ENCODE measurements at regions not wholly inside any gene's neighbourhood (a gene's known extent, or its start where the extent isn't known, plus 50 kb on each side); places are given as distances from the start of the nearest gene placed in this dataset.

DNA sequence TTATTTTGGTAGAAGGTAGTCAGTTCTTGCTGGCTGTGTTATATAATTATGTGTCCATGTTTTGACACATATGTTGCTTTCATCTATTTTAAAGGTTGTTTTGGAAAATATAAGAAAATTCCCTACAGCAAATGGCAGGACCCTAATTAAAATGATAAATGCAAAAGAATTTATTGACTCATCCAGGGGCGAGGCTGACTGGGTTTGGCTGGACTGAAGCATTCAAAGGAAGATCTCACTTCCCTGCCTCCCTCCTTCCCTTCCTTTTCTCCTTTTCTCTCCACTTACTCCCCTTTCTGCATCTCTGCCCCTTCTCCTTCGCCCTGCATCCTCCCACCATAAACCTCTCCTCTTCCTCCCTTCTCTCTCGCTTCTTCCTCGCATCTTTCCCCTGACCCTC, 129.6 kb downstream of the SNAPC1 start:
- no peaks in the 10 kb centered on the region for H3K4me1 Mint-ChIP-seq (ENCODE audit: unreplicated experiment)
- TF ChIP-seq, protein P1, sequence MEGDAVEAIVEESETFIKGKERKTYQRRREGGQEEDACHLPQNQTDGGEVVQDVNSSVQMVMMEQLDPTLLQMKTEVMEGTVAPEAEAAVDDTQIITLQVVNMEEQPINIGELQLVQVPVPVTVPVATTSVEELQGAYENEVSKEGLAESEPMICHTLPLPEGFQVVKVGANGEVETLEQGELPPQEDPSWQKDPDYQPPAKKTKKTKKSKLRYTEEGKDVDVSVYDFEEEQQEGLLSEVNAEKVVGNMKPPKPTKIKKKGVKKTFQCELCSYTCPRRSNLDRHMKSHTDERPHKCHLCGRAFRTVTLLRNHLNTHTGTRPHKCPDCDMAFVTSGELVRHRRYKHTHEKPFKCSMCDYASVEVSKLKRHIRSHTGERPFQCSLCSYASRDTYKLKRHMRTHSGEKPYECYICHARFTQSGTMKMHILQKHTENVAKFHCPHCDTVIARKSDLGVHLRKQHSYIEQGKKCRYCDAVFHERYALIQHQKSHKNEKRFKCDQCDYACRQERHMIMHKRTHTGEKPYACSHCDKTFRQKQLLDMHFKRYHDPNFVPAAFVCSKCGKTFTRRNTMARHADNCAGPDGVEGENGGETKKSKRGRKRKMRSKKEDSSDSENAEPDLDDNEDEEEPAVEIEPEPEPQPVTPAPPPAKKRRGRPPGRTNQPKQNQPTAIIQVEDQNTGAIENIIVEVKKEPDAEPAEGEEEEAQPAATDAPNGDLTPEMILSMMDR (IDR thresholded peaks at IDR 0.05) = no peak
- H3K27me3 Mint-ChIP-seq (ENCODE audit: unreplicated experiment) = peaks cover 25% of the 10 kb centered on the region
- no peaks in the 10 kb centered on the region for H3K9me3 Mint-ChIP-seq (ENCODE audit: unreplicated experiment)
- no peak overlapping the region for H3K4me3 Mint-ChIP-seq (ENCODE audit: unreplicated experiment)
- no peaks in the 10 kb centered on the region for H3K36me3 Mint-ChIP-seq (ENCODE audit: unreplicated experiment)
- DNase-seq (ENCODE audit: extremely low spot score, unreplicated experiment) = no peak
- no peak overlapping the region for H3K27ac Mint-ChIP-seq (ENCODE audit: unreplicated experiment)

DNA sequence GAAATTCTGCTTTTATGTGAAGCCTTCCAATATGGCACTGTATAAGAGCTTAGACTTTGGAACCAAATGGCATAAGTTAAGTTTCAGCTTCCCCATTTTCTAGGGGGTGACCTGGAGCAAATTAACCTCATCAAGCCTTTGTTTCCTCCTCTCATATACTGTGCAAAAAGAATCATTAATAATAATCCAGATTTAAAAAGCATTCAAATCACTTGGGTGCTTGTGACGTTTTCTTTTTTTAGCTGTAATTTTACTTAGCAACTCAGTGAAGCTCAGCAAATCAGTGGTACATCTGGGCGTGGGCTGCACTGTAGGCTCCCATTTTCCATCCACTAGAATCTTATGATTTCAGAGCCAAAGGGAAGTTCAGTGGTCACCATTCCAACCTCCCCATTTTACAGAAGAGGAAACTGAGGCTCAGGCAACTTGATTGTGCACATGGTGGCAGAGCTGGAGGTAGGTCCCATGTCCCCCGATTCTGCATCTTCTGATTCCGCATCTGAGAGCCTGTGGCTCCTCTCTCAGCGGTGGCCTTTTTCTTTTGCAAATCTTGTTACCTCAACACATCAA, 131.2 kb downstream of the SNAPC1 start:
- peaks cover 23% of the 10 kb centered on the region for H3K27me3 Mint-ChIP-seq (ENCODE audit: unreplicated experiment)
- no peaks in the 10 kb centered on the region for H3K9me3 Mint-ChIP-seq (ENCODE audit: unreplicated experiment)
- no peak overlapping the region for H3K4me3 Mint-ChIP-seq (ENCODE audit: unreplicated experiment)
- no peak overlapping the region for H3K27ac Mint-ChIP-seq (ENCODE audit: unreplicated experiment)
- TF ChIP-seq, protein P1 (IDR thresholded peaks at IDR 0.05) = no peak
- no peaks in the 10 kb centered on the region for H3K4me1 Mint-ChIP-seq (ENCODE audit: unreplicated experiment)
- no peaks in the 10 kb centered on the region for H3K36me3 Mint-ChIP-seq (ENCODE audit: unreplicated experiment)
- no peak for DNase-seq (ENCODE audit: extremely low spot score, unreplicated experiment)

DNA sequence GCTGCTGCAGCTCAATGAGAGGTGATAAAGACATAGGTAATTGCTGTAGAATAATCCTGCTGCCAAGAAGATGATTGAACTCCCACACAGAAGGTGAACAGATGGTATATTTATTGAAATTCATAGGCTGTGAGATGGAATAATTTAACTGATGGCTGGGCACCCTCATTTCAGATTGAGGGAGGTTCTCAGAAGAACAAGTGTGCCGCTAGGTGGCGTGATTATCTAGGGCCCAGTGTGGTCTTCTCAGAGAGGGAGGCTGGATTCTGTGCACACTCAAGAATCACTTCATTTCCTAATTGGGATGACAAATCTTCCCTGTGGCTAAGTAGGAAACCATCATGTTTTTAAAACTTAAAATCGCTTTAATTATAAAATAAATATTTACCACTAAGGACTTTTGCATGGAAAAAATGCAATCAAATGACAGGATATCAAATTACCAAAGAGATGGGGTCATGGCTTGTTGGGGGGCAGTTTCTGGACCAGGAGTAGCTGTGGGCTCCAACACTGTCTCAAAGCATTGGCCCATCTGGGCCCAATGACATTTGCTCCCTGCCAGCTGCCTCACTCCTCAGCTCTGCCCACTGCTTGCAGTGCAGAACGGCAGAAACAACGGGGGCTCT, 132.3 kb downstream of the SNAPC1 start:
- DNase-seq (ENCODE audit: extremely low spot score, unreplicated experiment) = no peak
- Mint-ChIP-seq H3K4me1 (ENCODE audit: unreplicated experiment) (no peaks in the 10 kb centered on the region), H3K27ac (ENCODE audit: unreplicated experiment) (no peak overlapping the region), H3K27me3 (ENCODE audit: unreplicated experiment) (peaks cover 22% of the 10 kb centered on the region), H3K4me3 (ENCODE audit: unreplicated experiment) (no peak overlapping the region), H3K36me3 (ENCODE audit: unreplicated experiment) (no peaks in the 10 kb centered on the region), H3K9me3 (ENCODE audit: unreplicated experiment) (no peaks in the 10 kb centered on the region)
- TF ChIP-seq, protein P1 (IDR thresholded peaks at IDR 0.05) = peak; percentile 88

DNA sequence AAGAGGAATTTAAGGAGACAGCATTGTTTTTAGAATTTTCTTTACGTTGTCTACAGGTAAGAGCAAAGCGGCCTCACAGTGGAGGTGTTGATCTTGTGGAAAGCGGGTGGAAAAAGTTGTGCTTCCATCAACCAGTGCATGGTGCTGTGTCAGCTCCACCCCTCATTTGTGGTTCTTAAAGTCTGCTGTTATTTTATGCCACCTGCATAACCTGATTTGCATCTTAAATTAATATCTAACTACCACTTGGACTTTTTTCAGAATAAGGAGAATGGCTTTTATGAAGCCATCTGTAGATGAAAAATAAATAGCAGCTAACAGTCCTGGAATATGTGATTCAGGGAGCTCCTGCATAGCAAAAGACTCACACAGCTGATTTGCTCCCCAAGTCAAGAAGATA, 135.1 kb downstream of the SNAPC1 start:
- Mint-ChIP-seq H3K4me3 (ENCODE audit: unreplicated experiment) (no peak overlapping the region), H3K9me3 (ENCODE audit: unreplicated experiment) (no peaks in the 10 kb centered on the region), H3K36me3 (ENCODE audit: unreplicated experiment) (no peaks in the 10 kb centered on the region), H3K27me3 (ENCODE audit: unreplicated experiment) (peaks cover 2% of the 10 kb centered on the region), H3K4me1 (ENCODE audit: unreplicated experiment) (no peaks in the 10 kb centered on the region), H3K27ac (ENCODE audit: unreplicated experiment) (no peak overlapping the region)
- TF ChIP-seq, protein P1 (IDR thresholded peaks at IDR 0.05) = no peak
- DNase-seq (ENCODE audit: extremely low spot score, unreplicated experiment) = no peak

DNA sequence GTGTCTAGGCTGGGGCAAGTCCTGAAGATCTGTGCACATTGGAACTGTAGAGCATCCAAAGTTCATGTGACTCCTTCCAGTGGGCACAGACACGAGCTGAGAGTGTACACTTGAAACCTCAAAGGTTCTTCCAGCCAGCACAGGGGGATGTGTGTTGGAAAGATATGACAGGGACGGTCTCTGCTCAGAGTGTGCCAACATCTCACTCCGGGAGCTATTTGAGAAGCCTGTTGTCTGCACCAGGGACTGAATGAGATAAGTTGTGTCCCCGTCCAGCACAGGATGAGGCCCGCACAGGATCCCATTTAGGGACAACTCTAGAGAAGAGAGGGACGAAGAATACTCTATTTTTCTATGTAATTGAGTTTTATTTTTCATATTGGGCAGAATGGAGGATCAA, 136.3 kb downstream of the SNAPC1 start:
- H3K36me3 Mint-ChIP-seq (ENCODE audit: unreplicated experiment) = no peaks in the 10 kb centered on the region
- no peaks in the 10 kb centered on the region for H3K4me1 Mint-ChIP-seq (ENCODE audit: unreplicated experiment)
- no peaks in the 10 kb centered on the region for H3K9me3 Mint-ChIP-seq (ENCODE audit: unreplicated experiment)
- TF ChIP-seq, protein P1 (IDR thresholded peaks at IDR 0.05) = no peak
- H3K4me3 Mint-ChIP-seq (ENCODE audit: unreplicated experiment) = no peak overlapping the region
- H3K27ac Mint-ChIP-seq (ENCODE audit: unreplicated experiment) = no peak overlapping the region
- H3K27me3 Mint-ChIP-seq (ENCODE audit: unreplicated experiment) = no peaks in the 10 kb centered on the region
- no peak for DNase-seq (ENCODE audit: extremely low spot score, unreplicated experiment)
